Memory B cell (primary cell): ENCODE measurements at regions not wholly inside any gene's neighbourhood (a gene's known extent, or its start where the extent isn't known, plus 50 kb on each side); places are given as distances from the start of the nearest gene placed in this dataset.

Experiments
- ATAC-seq: fragments of 150-1000 bp; cut with Tn5 transposase; 2 replicates; pipeline ENCODE4 v1.10.0; 2021; ENCODE audit warnings: low read depth, mild to moderate bottlenecking, moderate library complexity
- DNase-seq, 2 donors: peaks; one replicate each; pipeline ENCODE4 v3.0.0; 2022; ENCODE audit warnings: low spot score in 2 of 2
- H3K27ac Mint-ChIP-seq: one replicate; pipeline ENCODE4 v1.8.0; 2022; ENCODE audit warnings: mild to moderate bottlenecking, moderate library complexity, mixed read lengths
- H3K27me3 Mint-ChIP-seq: one replicate; pipeline ENCODE4 v1.8.0; 2022; ENCODE audit warnings: mixed read lengths
- H3K36me3 Mint-ChIP-seq: one replicate; pipeline ENCODE4 v1.8.0; 2022; ENCODE audit warnings: mild to moderate bottlenecking, mixed read lengths
- H3K4me1 Mint-ChIP-seq: one replicate; pipeline ENCODE4 v1.8.0; 2022; ENCODE audit warnings: mixed read lengths
- H3K4me3 Mint-ChIP-seq: one replicate; pipeline ENCODE4 v1.8.0; 2022; ENCODE audit warnings: mild to moderate bottlenecking, moderate library complexity, mixed read lengths
- H3K9me3 Mint-ChIP-seq: one replicate; pipeline ENCODE4 v1.8.0; 2022; ENCODE audit warnings: mixed read lengths

DNA sequence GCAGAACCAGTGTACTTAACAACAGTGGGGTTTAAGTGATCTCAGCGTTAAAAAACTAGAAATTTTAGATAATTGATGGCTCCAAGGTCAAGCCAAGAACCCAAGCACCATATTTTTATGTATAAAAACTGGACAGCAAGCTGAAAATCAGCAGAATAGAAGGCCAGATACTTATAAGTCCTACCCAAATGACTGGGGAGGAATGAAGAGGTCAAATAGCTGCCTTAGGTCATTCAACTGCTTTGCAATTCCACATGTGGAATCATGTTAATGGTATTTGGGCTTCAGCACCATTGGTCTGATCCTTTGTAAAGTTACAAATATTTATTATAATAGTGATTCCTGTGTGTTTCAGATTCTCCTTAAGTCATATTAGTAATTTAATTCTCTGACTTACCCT, 108.4 kb downstream of the FAT3 start:
- H3K27ac Mint-ChIP-seq, result no peak overlapping the region
- no peaks in the 10 kb centered on the region for H3K4me1 Mint-ChIP-seq
- ATAC-seq (no peak), DNase-seq (no peak)
- no peaks in the 10 kb centered on the region for H3K36me3 Mint-ChIP-seq
- no peaks in the 10 kb centered on the region for H3K9me3 Mint-ChIP-seq
- no peak overlapping the region for H3K4me3 Mint-ChIP-seq
- no peaks in the 10 kb centered on the region for H3K27me3 Mint-ChIP-seq

DNA sequence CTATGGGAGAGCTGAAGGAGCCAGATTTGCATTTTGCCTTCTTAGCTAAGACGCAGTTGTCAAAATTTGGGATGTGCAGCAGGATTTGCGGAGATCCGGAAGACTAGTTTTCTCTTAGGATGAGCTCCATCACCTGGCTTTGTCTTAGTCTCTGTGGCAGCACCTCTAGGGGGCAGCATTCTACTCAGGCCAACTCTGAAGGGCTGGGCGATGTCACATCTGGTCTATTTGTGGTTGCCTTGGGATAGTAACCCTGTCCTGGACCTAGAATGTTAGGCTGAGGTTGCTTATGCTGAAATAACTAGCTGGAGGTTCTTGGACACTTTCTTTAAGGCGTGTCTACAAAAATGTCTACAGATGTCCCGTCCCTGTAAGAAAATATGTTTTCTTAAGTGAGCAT, 116.2 kb downstream of the FAT3 start:
- no peak for ATAC-seq
- no peaks in the 10 kb centered on the region for H3K36me3 Mint-ChIP-seq

DNA sequence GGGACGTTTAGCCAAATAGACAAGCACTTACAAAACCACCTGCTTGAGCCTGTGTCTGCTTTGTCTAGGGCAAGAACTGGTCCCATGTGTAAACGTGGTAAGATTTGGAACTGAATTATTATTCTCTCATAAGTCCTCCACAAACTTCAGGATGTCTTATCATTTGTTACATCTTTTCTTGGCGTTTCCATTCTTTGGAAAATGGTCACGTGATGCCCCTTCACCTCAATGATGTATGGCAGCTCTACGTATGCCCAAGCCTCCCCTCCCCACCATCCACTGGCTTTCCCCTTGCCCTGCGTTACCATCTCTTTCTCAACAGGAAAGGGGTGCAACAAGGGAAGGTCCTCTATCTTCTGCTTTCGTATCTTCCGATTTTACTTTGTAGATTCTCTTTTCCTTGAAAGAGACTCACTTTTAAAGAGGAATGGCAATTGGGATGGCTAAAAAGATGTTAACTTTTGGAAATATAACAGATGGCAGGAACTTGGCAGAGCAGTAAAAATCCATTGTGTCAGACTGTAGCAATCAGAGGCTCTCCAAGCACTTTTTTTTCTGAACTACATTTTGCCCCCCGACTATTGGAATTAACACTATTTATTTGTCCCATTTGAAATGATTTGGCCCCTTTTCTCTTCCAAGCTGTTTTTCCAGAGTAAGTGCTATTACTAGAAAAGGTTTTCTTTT, 117.6 kb downstream of the FAT3 start:
- H3K27me3 Mint-ChIP-seq, result no peaks in the 10 kb centered on the region
- DNase-seq (no peak), ATAC-seq (no peak)
- H3K9me3 Mint-ChIP-seq, result peaks cover 4% of the 10 kb centered on the region
- no peaks in the 10 kb centered on the region for H3K36me3 Mint-ChIP-seq
- no peak overlapping the region for H3K4me3 Mint-ChIP-seq
- H3K27ac Mint-ChIP-seq, result no peak overlapping the region
- no peaks in the 10 kb centered on the region for H3K4me1 Mint-ChIP-seq

More for the DNA sequence above, 116.2 kb downstream of the FAT3 start:
- Mint-ChIP-seq H3K4me1 (no peaks in the 10 kb centered on the region), H3K9me3 (peaks cover 4% of the 10 kb centered on the region), H3K4me3 (no peak overlapping the region), H3K27me3 (no peaks in the 10 kb centered on the region), H3K27ac (no peak overlapping the region)
- DNase-seq, result no peak

DNA sequence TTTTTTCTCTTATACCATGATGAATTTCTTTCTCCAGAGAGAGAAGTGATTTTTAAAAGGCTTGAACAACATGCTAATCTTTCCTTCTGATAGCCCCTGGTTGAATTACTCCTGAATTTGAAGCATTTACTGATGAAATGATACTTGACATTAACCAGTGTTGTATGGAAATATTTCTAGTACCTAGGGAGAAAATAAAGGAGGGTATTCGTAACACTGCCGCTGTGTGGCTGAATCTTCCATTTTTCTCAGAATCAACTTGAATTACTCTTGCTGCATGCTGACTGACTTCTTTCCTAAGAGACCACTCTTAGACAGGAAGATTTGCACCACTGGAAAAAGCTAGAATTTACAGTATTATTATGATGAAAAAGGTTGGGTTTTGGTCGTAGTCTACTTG, 118.3 kb downstream of the FAT3 start:
- Mint-ChIP-seq H3K27ac (no peak overlapping the region), H3K27me3 (no peaks in the 10 kb centered on the region), H3K9me3 (peaks cover 4% of the 10 kb centered on the region), H3K4me1 (no peaks in the 10 kb centered on the region), H3K4me3 (no peak overlapping the region), H3K36me3 (no peaks in the 10 kb centered on the region)
- DNase-seq, result no peak
- ATAC-seq, result no peak

DNA sequence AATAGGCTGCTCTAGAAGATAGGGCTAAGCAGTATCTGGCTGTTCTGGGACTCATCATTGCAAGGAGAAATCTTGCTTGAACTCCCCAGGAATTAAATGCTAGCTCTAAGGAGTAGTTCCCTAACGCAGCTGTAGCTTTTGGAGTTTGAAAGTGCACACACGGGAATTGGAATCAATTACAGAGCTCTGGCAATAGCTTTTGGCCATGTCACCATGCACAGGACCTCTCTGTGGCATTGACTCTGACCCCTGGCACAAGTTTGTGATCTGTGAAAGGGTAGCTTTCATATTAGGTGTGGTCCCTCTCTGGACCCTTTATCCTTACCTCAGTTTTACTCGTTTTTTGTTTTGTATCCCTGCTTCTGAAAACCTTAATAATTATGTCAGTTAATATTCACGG, 121.6 kb downstream of the FAT3 start:
- Mint-ChIP-seq H3K4me1 (no peaks in the 10 kb centered on the region), H3K27me3 (no peaks in the 10 kb centered on the region), H3K4me3 (no peak overlapping the region), H3K27ac (no peak overlapping the region), H3K36me3 (no peaks in the 10 kb centered on the region), H3K9me3 (no peaks in the 10 kb centered on the region)
- ATAC-seq (no peak), DNase-seq (no peak)

- DNase-seq (no peak), ATAC-seq (no peak)
- peaks cover 3% of the 10 kb centered on the region for H3K9me3 Mint-ChIP-seq
- H3K27me3 Mint-ChIP-seq, result no peaks in the 10 kb centered on the region
- H3K36me3 Mint-ChIP-seq, result no peaks in the 10 kb centered on the region
- no peaks in the 10 kb centered on the region for H3K4me1 Mint-ChIP-seq
- H3K27ac Mint-ChIP-seq, result no peak overlapping the region
- no peak overlapping the region for H3K4me3 Mint-ChIP-seq
These were observed 122.8 kb downstream of the FAT3 start for GRCh38 chr11:92347454-92347853.

- Mint-ChIP-seq H3K36me3 (no peaks in the 10 kb centered on the region), H3K9me3 (peaks cover 5% of the 10 kb centered on the region), H3K4me1 (no peaks in the 10 kb centered on the region), H3K4me3 (no peak overlapping the region), H3K27ac (no peak overlapping the region), H3K27me3 (no peaks in the 10 kb centered on the region)
- ATAC-seq (no peak), DNase-seq (no peak)
These were observed 125.0 kb downstream of the FAT3 start for GRCh38 chr11:92349486-92350156.

DNA sequence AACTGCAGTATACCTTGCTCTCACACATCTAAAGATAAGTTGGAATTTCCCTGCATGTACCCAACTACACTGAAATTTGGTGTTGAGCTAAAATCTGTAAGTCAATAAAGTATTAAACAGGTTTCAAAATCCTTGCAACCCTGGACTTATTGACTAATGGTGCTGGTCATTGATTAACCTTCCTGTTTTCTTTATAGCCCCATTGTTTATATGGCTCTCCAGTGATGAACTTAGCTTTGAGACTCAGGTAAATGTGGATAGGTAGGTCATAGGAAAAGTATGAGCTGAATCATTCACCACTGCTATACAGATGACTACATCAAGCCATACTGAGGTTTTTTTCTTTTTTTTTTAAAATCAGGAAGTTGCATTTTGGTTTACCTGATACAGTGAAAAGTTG, 132.7 kb downstream of the FAT3 start:
- H3K27ac Mint-ChIP-seq, result no peak overlapping the region
- no peaks in the 10 kb centered on the region for H3K36me3 Mint-ChIP-seq

GRCh38 chr11:92357841-92358240, 133.2 kb downstream of the FAT3 start:
- Mint-ChIP-seq H3K4me1 (no peaks in the 10 kb centered on the region), H3K9me3 (peaks cover 2% of the 10 kb centered on the region), H3K36me3 (no peaks in the 10 kb centered on the region), H3K27ac (no peak overlapping the region), H3K4me3 (no peak overlapping the region), H3K27me3 (no peaks in the 10 kb centered on the region)
- DNase-seq (no peak), ATAC-seq (no peak)

More for the DNA sequence above, 132.7 kb downstream of the FAT3 start:
- ATAC-seq (no peak), DNase-seq (no peak)
- Mint-ChIP-seq H3K4me1 (no peaks in the 10 kb centered on the region), H3K4me3 (no peak overlapping the region), H3K9me3 (peaks cover 2% of the 10 kb centered on the region), H3K27me3 (no peaks in the 10 kb centered on the region)

GRCh38 chr11:92361551-92361950, 136.9 kb downstream of the FAT3 start:
- Mint-ChIP-seq H3K4me1 (no peaks in the 10 kb centered on the region), H3K9me3 (no peaks in the 10 kb centered on the region), H3K36me3 (no peaks in the 10 kb centered on the region), H3K4me3 (no peak overlapping the region), H3K27ac (no peak overlapping the region), H3K27me3 (no peaks in the 10 kb centered on the region)
- ATAC-seq (no peak), DNase-seq (no peak)

- Mint-ChIP-seq H3K9me3 (no peaks in the 10 kb centered on the region), H3K4me1 (no peaks in the 10 kb centered on the region), H3K36me3 (no peaks in the 10 kb centered on the region), H3K4me3 (no peak overlapping the region), H3K27me3 (no peaks in the 10 kb centered on the region), H3K27ac (no peak overlapping the region)
- no peak for DNase-seq
- ATAC-seq, result no peak
These were observed 138.4 kb downstream of the FAT3 start for GRCh38 chr11:92362989-92363388.

GRCh38 chr11:92364177-92364576, 139.6 kb downstream of the FAT3 start:
- Mint-ChIP-seq H3K27me3 (no peaks in the 10 kb centered on the region), H3K4me3 (no peak overlapping the region), H3K9me3 (no peaks in the 10 kb centered on the region), H3K27ac (no peak overlapping the region), H3K4me1 (no peaks in the 10 kb centered on the region), H3K36me3 (no peaks in the 10 kb centered on the region)
- DNase-seq (no peak), ATAC-seq (no peak)

GRCh38 chr11:92376146-92376599, 151.6 kb downstream of the FAT3 start:
- no peaks in the 10 kb centered on the region for H3K4me1 Mint-ChIP-seq
- H3K27ac Mint-ChIP-seq, result no peak overlapping the region
- no peaks in the 10 kb centered on the region for H3K36me3 Mint-ChIP-seq
- no peak overlapping the region for H3K4me3 Mint-ChIP-seq
- no peak for DNase-seq
- H3K9me3 Mint-ChIP-seq, result peaks cover 2% of the 10 kb centered on the region
- no peak for ATAC-seq
- no peaks in the 10 kb centered on the region for H3K27me3 Mint-ChIP-seq

DNA sequence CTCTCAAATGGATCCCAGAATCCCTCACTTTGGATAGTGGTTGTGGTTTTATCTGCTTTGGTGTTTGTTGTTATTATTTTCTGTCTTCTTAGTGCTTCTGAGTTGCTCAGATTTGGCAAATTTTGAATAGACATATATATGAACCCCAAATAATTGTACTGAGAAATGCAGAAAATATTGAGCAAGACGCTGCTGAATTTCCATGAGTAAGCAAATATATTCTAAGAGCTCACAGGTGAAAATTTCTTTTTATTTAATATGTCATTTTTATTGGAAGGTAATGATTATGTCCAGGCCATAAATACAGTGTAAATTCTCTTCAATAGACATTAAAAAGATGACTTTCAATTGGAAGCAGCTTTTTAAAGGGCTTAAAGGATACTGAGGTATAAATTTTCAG, 152.1 kb downstream of the FAT3 start:
- no peak for DNase-seq
- Mint-ChIP-seq H3K27me3 (no peaks in the 10 kb centered on the region), H3K36me3 (no peaks in the 10 kb centered on the region), H3K27ac (no peak overlapping the region), H3K9me3 (peaks cover 2% of the 10 kb centered on the region), H3K4me3 (no peak overlapping the region), H3K4me1 (no peaks in the 10 kb centered on the region)
- no peak for ATAC-seq

DNA sequence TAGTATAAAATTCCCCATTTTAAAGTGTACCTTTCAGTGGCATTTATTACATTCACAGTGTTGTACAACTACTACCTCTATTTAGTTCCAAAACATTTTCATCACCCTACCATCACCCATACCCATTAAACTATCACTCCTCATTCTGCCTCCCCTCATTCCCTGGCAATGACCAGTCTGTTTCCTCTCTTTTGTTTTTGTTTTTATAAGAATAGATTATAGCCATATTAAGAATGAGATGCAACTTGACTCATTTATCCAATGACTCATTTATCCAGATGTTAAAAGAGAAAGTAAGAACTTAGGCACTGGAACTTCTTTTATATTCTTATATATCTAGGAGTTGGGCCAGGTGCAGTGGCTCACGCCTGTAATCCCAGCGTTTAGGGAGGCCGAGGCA, 156.3 kb downstream of the FAT3 start:
- Mint-ChIP-seq H3K4me1 (no peaks in the 10 kb centered on the region), H3K4me3 (no peak overlapping the region), H3K36me3 (no peaks in the 10 kb centered on the region), H3K27ac (no peak overlapping the region), H3K9me3 (peaks cover 2% of the 10 kb centered on the region), H3K27me3 (no peaks in the 10 kb centered on the region)
- DNase-seq (no peak), ATAC-seq (no peak)
